MCF 10A (cell line): ENCODE measurements at regions not wholly inside any gene's neighbourhood (a gene's known extent, or its start where the extent isn't known, plus 50 kb on each side); places are given as distances from the start of the nearest gene placed in this dataset.

Source experiments
- BruUV-seq: library from RNA; stranded (reverse); fragments of 400-500 nt; replicated peaks from 2 replicates; lab custom pipeline; 2021; lab: Mats Ljungman, UMichigan
- CTCF ChIA-PET: fragments of 300-600 bp; sonication (Branson Sonifier 250); formaldehyde crosslinking; extraction: SDS; loops from one replicate; lab custom pipeline; 2021; ENCODE audit warnings: antibody characterized with exemption, inconsistent platforms; lab: Yijun Ruan, JAX
- POLR2A ChIA-PET: fragments of 300-600, 350-650 bp; sonication (Branson Sonifier 250); formaldehyde crosslinking; extraction: SDS; loops from one replicate; lab custom pipeline; 2020; ENCODE audit warnings: antibody characterized with exemption, inconsistent platforms; lab: Yijun Ruan, JAX
- DNase-seq: peaks from one replicate; pipeline ENCODE4 v3.0.0-alpha.2; 2018; ENCODE audit not compliant: unreplicated experiment
- H3K27ac Mint-ChIP-seq: one replicate; pipeline ENCODE4 v1.8.0; 2022; ENCODE audit warnings: mild to moderate bottlenecking, low read depth, mixed read lengths; ENCODE audit not compliant: unreplicated experiment
- H3K27me3 Mint-ChIP-seq: one replicate; pipeline ENCODE4 v1.8.0; 2022; ENCODE audit warnings: mixed read lengths; ENCODE audit not compliant: insufficient read depth, unreplicated experiment
- H3K36me3 Mint-ChIP-seq: one replicate; pipeline ENCODE4 v1.8.0; 2022; ENCODE audit warnings: mild to moderate bottlenecking, moderate library complexity, mixed read lengths; ENCODE audit not compliant: insufficient read depth, unreplicated experiment
- H3K4me1 Mint-ChIP-seq: one replicate; pipeline ENCODE4 v1.8.0; 2022; ENCODE audit warnings: mixed read lengths; ENCODE audit not compliant: insufficient read depth, unreplicated experiment
- H3K4me3 Mint-ChIP-seq: one replicate; pipeline ENCODE4 v1.8.0; 2022; ENCODE audit warnings: mild to moderate bottlenecking, moderate library complexity, mixed read lengths; ENCODE audit not compliant: unreplicated experiment
- H3K9me3 Mint-ChIP-seq: one replicate; pipeline ENCODE4 v1.8.0; 2022; ENCODE audit warnings: mixed read lengths; ENCODE audit not compliant: unreplicated experiment
- intact Hi-C: fragments of 100-400 bp; cut with micrococcal nuclease; formaldehyde crosslinking; loops from 2 replicates; pipeline ENCODE4 v1.14.1; 2022
- TF ChIP-seq, protein P1 (sequence below): fragments of 200-600 bp; IDR thresholded peaks from one replicate; pipeline ENCODE4 v1.8.0; 2022; ENCODE audit warnings: antibody characterized with exemption, mild to moderate bottlenecking; ENCODE audit not compliant: unreplicated experiment

DNA sequence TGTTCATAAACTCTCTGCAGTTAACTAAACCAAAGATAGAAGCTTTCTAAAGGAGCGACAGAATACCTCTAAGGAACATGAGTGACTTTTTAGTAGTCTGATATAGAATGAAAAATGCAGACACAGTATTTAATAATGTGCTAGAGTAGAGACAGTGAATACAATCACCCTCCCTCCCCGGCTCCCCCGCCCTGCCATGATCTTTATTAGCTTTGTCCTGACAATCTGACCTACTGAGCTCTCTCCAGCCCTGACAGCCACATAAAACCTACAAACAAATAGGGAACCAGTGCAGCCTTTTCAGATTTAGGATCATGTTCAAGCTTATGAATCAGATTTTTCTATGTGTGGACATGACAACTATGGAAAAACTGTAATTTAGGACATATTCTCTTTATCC, 777.6 kb upstream of the FANCL start:
- intact Hi-C loops = no loop called here
- no peak for DNase-seq
- TF ChIP-seq, protein P1, sequence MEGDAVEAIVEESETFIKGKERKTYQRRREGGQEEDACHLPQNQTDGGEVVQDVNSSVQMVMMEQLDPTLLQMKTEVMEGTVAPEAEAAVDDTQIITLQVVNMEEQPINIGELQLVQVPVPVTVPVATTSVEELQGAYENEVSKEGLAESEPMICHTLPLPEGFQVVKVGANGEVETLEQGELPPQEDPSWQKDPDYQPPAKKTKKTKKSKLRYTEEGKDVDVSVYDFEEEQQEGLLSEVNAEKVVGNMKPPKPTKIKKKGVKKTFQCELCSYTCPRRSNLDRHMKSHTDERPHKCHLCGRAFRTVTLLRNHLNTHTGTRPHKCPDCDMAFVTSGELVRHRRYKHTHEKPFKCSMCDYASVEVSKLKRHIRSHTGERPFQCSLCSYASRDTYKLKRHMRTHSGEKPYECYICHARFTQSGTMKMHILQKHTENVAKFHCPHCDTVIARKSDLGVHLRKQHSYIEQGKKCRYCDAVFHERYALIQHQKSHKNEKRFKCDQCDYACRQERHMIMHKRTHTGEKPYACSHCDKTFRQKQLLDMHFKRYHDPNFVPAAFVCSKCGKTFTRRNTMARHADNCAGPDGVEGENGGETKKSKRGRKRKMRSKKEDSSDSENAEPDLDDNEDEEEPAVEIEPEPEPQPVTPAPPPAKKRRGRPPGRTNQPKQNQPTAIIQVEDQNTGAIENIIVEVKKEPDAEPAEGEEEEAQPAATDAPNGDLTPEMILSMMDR = no peak
- no peaks in the 10 kb centered on the region for H3K36me3 Mint-ChIP-seq
- no peak overlapping the region for H3K27ac Mint-ChIP-seq
- no peaks in the 10 kb centered on the region for H3K27me3 Mint-ChIP-seq
- no peak overlapping the region for H3K4me3 Mint-ChIP-seq
- peaks cover 6% of the 10 kb centered on the region for H3K9me3 Mint-ChIP-seq
- ChIA-PET CTCF (interaction anchor here (0.5 to 0.8 kb wide), 3 partner anchors 9 to 1284 kb away, joined by 3 to 4 read pairs (median 3); no protein-coding TSS in a partner anchor), POLR2A (interaction anchor here (0.7 kb wide), 1 partner anchor 9 kb away, joined by 4 read pairs; no protein-coding TSS in a partner anchor)
- H3K4me1 Mint-ChIP-seq = no peaks in the 10 kb centered on the region
- no TSS peak for BruUV-seq

DNA sequence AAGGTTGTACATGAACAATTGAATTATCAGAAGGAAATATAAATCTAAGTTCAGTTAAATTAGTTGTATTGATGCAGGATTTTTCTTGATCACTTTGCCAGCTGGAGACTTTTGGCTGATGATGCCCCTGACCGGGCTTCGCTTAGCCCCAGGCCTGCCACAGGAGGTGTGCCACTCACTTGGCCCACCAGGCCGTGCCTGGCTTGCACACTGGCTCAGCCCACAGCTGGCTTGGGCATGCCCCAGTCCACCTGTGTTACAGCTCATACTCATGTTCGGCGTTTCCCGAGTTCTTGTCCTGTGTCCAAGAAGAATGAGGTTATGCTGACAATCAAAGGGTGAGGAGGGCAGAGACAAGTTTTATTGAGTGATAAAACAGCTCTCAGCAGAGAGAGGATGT, 773.9 kb upstream of the FANCL start:
- Mint-ChIP-seq H3K27me3 (no peaks in the 10 kb centered on the region), H3K27ac (no peak overlapping the region)
- CTCF ChIA-PET = interaction anchor here (1.7 kb wide), 1 partner anchor 11 kb away, joined by 5 read pairs; no protein-coding TSS in a partner anchor

DNA sequence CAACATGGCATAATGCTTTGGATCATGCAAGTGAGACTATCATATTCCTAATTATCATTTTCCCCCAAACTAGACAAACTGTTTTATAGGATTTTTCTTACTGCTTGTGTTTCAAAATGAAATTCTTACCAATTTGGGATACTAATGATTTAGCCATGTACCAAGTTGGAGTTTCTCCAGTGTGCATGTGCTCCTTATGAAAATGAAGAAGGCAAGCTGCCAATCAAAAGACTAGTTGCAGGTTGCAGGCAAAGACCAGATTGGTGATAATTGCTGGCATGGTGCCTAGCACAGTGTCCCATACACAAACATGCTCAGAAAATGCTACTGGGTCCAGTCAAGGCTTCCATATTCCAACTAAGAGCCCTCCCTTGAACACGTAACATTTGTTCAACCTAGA, 771.8 kb upstream of the FANCL start:
- Mint-ChIP-seq H3K9me3 (no peaks in the 10 kb centered on the region), H3K4me3 (no peak overlapping the region), H3K27me3 (no peaks in the 10 kb centered on the region), H3K27ac (no peak overlapping the region), H3K36me3 (no peaks in the 10 kb centered on the region), H3K4me1 (no peaks in the 10 kb centered on the region)
- no TSS peak for BruUV-seq
- POLR2A ChIA-PET = interaction anchor here (0.7 kb wide), 1 partner anchor 32 kb away, joined by 3 read pairs; no protein-coding TSS in a partner anchor
- TF ChIP-seq, protein P1 = no peak
- intact Hi-C loops = no loop called here
- DNase-seq = no peak
- CTCF ChIA-PET = interaction anchor here (1.2 to 1.9 kb wide), 2 partner anchors 12 to 157 kb away, joined by 5 to 12 read pairs; no protein-coding TSS in a partner anchor

More for the DNA sequence above, 773.9 kb upstream of the FANCL start:
- POLR2A ChIA-PET = no interaction called here
- no peak for DNase-seq
- Mint-ChIP-seq H3K9me3 (no peaks in the 10 kb centered on the region), H3K4me3 (no peak overlapping the region), H3K4me1 (no peaks in the 10 kb centered on the region), H3K36me3 (no peaks in the 10 kb centered on the region)
- no TSS peak for BruUV-seq
- TF ChIP-seq, protein P1 = no peak
- intact Hi-C loops = no loop called here

DNA sequence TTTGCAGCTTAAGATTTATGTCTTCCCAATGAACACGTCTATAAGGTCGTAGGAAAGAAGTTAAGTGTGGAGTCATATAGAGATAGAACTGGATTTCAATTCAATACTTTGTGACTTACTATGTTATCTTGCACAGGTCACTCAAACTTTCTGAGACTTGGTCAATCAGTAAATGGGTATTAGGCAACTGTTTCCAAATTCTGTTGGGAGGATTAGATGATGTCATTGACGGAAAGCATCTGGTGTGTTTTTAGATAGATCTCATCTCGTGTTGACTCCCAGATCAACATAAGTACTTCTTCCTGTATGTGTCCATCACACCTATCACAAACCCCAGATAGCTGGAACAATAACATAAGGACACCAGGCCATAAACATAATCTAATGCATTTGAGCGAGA, 771.1 kb upstream of the FANCL start:
- CTCF ChIA-PET = interaction anchor here (1.2 to 1.9 kb wide), 2 partner anchors 13 to 158 kb away, joined by 5 to 12 read pairs; no protein-coding TSS in a partner anchor
- TF ChIP-seq, protein P1 = no peak
- DNase-seq = no peak
- intact Hi-C loops = no loop called here
- no TSS peak for BruUV-seq
- no peaks in the 10 kb centered on the region for H3K27me3 Mint-ChIP-seq
- no peaks in the 10 kb centered on the region for H3K9me3 Mint-ChIP-seq
- H3K27ac Mint-ChIP-seq = no peak overlapping the region
- H3K36me3 Mint-ChIP-seq = no peaks in the 10 kb centered on the region
- POLR2A ChIA-PET = interaction anchor here (1.0 kb wide), 1 partner anchor 13 kb away, joined by 3 read pairs; no protein-coding TSS in a partner anchor
- no peak overlapping the region for H3K4me3 Mint-ChIP-seq
- H3K4me1 Mint-ChIP-seq = no peaks in the 10 kb centered on the region
